ENCODE measurements at regions not wholly inside any gene's neighbourhood (a gene's known extent, or its start where the extent isn't known, plus 50 kb on each side); places are given as distances from the start of the nearest gene placed in this dataset.

DNA sequence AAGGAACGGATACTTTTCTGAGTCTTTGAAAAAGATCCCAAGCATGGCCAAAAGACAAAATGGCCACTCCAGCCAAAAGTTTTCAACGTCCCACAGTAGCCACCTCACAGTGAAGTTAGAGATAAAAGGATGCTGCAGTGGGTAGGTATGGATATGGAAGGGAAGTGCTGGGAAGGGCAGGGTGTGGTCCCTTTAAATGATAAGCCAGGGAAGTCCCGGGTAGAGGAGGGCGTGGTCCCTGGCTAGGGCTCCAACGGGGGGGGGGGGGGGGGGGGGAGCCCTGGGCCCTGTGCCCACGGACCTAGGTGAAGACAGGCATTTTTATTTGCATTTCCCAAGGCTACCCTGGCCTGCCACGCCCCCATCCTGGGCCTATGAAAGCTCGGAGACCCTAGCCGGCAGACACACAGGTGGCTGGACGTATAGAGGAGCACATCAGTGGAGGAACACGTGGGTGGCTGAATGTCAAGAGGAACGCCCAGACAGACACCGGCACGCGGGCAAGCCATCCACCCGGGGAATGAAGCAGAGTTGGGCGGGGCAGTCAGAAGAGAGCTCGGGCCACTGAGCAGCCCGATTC is 306.7 kb downstream of the NFIB start:
- TF ChIP-seq, protein P1, sequence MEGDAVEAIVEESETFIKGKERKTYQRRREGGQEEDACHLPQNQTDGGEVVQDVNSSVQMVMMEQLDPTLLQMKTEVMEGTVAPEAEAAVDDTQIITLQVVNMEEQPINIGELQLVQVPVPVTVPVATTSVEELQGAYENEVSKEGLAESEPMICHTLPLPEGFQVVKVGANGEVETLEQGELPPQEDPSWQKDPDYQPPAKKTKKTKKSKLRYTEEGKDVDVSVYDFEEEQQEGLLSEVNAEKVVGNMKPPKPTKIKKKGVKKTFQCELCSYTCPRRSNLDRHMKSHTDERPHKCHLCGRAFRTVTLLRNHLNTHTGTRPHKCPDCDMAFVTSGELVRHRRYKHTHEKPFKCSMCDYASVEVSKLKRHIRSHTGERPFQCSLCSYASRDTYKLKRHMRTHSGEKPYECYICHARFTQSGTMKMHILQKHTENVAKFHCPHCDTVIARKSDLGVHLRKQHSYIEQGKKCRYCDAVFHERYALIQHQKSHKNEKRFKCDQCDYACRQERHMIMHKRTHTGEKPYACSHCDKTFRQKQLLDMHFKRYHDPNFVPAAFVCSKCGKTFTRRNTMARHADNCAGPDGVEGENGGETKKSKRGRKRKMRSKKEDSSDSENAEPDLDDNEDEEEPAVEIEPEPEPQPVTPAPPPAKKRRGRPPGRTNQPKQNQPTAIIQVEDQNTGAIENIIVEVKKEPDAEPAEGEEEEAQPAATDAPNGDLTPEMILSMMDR (IDR thresholded peaks at IDR 0.05; ENCODE audit: control insufficient read depth, insufficient read depth, low read depth, low read length, missing control alignments) = no peak
- no peak for DNase-seq (ENCODE audit: low read depth)
- no peak overlapping the region for H3K4me3 ChIP-seq (ENCODE audit: control insufficient read depth, low read depth, low read length)

DNA sequence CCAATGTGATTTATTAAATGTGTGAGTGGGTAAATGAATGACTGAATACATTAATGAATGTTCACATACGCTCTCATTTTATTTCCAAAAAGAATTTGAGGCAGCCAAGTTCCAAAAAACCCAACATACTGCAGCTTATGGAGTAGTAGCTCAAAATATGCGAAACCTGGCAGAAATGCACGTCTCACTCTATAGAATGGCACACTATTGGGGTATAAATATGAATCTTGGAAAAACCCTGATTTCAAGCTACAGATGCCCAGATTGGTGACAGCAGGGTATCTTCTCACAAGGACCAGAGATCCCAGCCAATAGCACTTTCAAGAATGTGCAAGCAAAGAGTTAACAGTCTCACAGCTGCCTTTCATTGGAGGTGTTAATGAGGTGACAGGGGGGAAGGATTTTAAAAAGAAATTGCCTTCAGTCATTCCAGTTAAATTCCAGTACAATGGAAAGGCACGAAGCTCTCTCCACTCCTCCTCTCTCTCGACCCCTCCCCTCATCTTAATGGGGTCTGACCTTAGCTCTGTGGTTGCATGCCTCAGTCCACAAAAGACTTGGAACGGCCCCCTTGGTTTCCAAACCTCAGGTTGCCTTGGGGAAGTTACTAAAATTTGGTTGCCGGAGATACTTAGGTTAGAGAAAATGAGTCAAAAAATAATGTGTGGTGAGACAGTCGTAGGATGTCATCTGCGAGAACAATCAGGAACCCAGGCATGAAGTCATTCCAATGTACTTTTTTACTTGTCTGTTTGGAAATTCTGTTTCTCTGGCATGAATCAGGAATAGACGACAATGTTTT is 307.4 kb downstream of the NFIB start:
- TF ChIP-seq, protein P1 (IDR thresholded peaks at IDR 0.05; ENCODE audit: control insufficient read depth, insufficient read depth, low read depth, low read length, missing control alignments) = no peak
- H3K4me3 ChIP-seq (ENCODE audit: control insufficient read depth, low read depth, low read length) = no peak overlapping the region
- DNase-seq (ENCODE audit: low read depth) = no peak

DNA sequence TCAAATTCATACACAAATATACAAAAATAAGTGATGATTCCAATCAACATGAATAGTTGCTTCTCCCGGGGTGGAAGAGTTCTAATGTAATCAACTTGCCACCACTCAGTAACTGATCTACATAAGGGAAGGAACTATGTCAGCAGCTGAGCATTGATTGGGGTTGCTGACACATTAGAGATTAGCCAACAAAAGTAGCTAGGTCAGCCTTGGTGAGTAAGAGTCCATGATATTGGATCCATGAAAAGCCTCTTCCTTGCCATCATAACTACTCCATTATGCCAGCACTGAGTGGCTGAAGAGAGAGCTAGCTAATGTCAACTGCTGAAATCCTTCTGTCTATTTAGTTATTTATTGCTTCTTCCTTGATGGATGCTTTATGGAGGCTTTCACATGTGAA is 309.8 kb downstream of the NFIB start:
- no peak overlapping the region for H3K4me3 ChIP-seq (ENCODE audit: control insufficient read depth, low read depth, low read length)
- no peak for DNase-seq (ENCODE audit: low read depth)
- TF ChIP-seq, protein P1 (IDR thresholded peaks at IDR 0.05; ENCODE audit: control insufficient read depth, insufficient read depth, low read depth, low read length, missing control alignments) = no peak

DNA sequence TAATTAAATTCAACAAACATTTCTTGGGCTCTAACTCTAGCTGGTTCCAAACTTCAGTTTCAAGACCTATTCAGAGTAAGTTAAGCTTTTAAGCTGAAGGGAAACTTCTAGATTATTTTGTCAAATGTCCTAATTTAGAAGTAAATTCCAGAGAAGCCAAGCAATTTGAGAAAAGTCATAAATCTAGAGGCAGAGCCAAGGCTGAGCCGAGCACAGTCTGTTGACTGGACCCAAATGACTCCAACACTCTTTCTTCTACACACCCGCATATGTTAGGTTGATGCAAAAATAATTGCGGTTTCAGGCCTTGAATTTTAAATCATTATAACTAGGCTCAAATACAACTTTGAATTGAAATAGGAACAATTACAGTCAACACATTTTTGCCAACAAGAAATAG is 319.7 kb downstream of the NFIB start:
- no peak for DNase-seq (ENCODE audit: low read depth)
- H3K4me3 ChIP-seq (ENCODE audit: control insufficient read depth, low read depth, low read length) = no peak overlapping the region
- TF ChIP-seq, protein P1 (IDR thresholded peaks at IDR 0.05; ENCODE audit: control insufficient read depth, insufficient read depth, low read depth, low read length, missing control alignments) = no peak

DNA sequence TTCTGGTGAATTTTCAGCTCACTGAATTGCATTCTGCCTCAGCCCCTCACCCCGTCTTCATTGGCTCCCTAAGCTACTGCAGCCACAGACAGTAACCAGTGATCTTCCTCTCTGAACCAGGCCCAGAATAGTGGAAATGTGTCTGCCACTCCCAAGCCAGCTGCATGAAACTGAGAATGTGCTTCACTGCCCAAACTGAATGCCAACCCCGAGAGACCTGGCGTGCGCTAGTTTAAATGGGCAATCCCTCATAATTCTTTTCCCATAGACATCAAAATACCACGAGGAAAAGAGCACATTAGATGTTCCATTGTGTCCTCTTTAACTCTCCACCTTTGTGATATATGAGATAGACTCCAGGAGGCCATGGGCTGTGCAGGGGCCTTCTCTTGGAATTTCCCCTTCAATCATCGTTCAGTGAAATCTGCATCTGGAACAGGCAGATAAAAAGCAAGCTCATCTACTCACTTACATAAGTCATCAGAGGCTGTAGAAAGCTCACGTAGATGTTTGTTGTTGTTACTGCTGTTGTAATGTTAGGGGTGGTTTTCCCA is 320.2 kb downstream of the NFIB start:
- DNase-seq (ENCODE audit: low read depth) = no peak
- TF ChIP-seq, protein P1 (IDR thresholded peaks at IDR 0.05; ENCODE audit: control insufficient read depth, insufficient read depth, low read depth, low read length, missing control alignments) = no peak
- H3K4me3 ChIP-seq (ENCODE audit: control insufficient read depth, low read depth, low read length) = no peak overlapping the region

DNA sequence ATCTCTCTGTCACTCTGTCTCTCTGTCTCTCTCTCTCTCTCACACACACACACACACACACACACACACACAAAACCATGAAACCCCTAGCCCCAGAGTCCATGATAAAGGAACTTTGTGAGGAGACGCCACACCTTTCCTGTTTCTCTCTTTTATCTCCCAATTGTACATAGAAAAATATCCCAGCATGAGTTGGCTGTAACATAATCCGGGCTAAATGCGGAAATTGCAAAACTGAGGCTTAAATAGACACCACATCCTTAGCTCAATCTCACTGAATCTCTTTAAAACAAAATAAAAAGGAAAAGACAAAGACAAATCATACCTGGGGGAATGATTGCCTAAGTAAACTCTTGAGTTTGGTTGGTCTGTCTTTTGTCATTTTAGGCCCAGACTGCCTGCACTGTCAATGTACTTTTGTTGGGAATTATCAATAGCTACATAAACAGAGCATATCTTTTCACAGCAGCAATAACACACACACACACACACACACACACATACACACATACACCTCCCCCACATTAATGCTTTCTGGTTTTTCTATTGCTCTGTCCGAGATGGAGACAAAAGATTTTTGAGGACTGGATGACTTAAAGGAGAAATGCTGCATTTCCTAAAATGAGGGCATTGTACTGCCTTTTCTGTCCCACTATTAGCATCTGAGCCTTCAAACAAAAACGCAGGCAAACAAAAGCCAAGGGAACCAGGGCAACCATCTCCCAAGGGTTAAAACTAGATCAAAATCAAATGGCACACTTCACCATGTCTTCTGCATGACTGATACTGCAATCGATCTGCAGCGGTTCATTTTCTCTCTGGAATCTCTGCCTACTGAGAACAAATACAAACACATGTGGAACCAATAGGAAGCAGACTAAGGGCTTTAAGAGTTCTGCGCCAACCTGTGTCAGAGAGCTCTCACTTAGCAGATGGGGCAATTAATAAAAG is 321.5 kb downstream of the NFIB start:
- DNase-seq (ENCODE audit: low read depth) = no peak
- no peak overlapping the region for H3K4me3 ChIP-seq (ENCODE audit: control insufficient read depth, low read depth, low read length)
- TF ChIP-seq, protein P1 (IDR thresholded peaks at IDR 0.05; ENCODE audit: control insufficient read depth, insufficient read depth, low read depth, low read length, missing control alignments) = no peak

Data from AG09309 (cell line).